HG02798 (cell line): ENCODE measurements at regions not wholly inside any gene's neighbourhood (a gene's known extent, or its start where the extent isn't known, plus 50 kb on each side); places are given as distances from the start of the nearest gene placed in this dataset.

Source experiments
- ATAC-seq: cut with Tn5 transposase; IDR thresholded peaks from one replicate; pipeline ENCODE4 v1.9.1; 2021; ENCODE audit warnings: mild to moderate bottlenecking; ENCODE audit not compliant: unreplicated experiment, poor library complexity

DNA sequence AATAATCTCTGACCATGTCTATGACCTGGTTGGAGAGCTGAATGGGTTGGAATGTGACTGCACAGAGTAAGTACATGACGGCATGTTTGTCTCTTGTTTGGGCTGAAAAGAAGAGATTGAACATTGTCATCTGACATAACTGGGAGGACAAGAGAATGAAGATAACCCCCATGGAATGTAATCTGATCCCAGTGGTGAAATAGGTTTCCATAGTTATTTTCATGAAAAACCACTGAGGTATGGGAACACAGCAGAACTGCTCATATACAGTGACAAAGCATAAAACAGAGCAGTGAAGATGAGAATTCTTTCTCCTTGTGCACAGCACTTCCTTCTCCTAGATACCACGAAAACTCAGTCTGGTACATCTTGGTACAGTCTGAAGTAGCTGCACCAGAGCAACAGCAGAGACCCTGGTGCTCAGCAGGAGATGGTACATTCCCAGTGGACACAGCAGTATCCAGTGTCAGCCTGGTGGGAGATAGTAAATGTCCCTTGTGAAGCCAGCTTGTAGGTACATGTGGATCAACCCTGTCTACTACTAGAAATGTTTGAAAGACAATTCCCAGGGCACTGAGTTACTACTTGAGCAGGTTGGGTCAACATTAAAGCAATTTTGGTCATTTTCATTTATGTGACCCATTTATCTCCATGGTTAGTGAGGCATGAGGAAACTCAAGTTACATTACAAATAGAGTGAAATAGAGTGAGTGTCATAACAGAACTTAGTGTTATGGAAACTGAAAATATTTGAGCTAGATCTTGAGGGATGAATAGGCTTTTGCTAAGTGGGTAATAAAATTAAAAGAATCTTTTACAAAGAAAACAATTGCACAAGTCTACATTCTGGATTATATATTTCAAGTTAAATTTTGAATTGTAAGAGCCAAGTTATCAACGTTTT lies 178.3 kb downstream of the SUCNR1 start:
- ATAC-seq: no peak

DNA sequence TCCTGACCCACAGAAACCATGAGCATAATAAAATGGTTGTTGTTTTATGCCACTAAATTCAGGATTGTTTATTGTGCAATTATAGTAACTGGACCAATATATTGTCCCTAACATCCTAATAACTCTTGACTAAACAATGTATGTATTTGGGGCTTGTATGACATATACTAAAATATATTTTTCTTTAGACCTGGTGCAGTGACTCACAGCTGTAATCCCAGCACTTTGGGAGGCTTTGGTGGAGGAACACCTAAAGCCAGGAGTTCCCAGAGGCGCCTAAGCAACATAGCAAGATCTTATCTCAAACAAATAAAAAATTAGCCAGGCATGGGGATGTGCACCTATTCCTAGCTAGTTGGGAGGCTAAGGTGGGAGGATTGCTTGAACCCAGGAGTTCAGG lies 180.4 kb downstream of the SUCNR1 start:
- ATAC-seq: no peak

DNA sequence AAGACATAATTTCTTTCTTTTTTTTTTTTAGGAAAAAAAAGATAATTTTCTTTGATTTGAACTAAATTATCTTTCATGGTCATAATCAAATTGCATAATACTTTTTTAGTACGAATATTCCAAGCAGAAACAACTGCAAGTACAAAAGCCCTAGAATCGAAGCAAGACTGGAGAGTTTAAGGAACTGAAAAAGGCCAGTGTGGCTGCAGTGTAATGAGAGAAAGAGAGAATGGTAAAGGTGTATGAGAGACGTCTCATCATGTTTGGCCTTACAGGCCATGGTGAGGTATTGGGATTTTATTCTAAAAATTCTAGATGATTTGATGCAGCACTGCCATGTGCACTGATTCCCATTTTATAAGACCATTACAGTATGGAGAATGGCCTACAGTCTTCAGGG lies 180.9 kb downstream of the SUCNR1 start:
- no peak for ATAC-seq

- no peak for ATAC-seq
Observed at GRCh38 chr3:152056073-152056472, 182.6 kb downstream of the SUCNR1 start.

- ATAC-seq: no peak
Observed at GRCh38 chr3:152056481-152056880, 183.0 kb downstream of the SUCNR1 start.

- ATAC-seq: no peak
Observed at GRCh38 chr3:152056987-152057386, 183.5 kb downstream of the SUCNR1 start.

DNA sequence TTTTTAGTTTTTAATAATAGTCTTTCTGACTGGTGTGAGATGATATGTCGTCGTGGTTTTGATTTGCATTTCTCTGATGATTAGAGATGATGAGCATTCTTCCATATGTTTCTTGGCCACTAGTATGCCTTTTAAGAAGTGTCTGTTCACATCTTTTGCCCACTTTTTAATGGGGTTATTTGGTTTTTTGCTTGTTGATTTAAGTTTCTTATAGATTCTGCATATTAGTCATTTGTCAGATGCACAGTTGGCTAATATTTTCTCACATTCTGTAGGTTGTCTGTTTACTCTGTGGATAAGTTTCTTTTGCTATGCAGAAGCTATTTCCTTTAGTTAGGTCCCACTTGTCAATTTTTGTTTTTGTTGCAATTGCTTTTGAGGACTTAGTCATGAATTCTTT lies 185.4 kb downstream of the SUCNR1 start:
- no peak for ATAC-seq

- ATAC-seq: no peak
Observed at GRCh38 chr3:152060701-152061100, 187.3 kb downstream of the SUCNR1 start.

GRCh38 chr3:152061296-152061695 lies 187.9 kb downstream of the SUCNR1 start:
- no peak for ATAC-seq

GRCh38 chr3:152069871-152070270 lies 196.4 kb downstream of the SUCNR1 start:
- no peak for ATAC-seq

GRCh38 chr3:152071315-152071714 lies 197.4 kb upstream of the MBNL1 start:
- no peak for ATAC-seq

GRCh38 chr3:152071924-152072323 lies 196.8 kb upstream of the MBNL1 start:
- no peak for ATAC-seq

DNA sequence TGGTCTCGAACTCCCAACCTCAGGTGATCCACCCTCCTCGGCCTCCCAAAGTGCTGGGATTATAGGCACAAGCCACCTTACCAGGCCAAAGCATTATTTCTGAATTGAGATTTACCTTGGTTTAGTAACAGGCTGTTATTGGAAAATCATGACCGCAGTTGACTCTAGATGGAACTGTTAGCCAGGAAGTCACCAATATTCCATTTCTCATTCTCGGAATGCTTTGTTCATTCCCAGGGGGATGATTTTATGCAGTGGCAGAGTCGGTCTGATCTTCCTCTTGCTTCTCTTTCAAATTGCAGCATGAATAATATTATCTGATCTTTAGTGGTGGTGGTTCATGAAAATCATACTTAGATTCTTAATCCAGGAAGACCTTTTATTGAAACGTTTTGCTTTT lies 195.5 kb upstream of the MBNL1 start:
- no peak for ATAC-seq

DNA sequence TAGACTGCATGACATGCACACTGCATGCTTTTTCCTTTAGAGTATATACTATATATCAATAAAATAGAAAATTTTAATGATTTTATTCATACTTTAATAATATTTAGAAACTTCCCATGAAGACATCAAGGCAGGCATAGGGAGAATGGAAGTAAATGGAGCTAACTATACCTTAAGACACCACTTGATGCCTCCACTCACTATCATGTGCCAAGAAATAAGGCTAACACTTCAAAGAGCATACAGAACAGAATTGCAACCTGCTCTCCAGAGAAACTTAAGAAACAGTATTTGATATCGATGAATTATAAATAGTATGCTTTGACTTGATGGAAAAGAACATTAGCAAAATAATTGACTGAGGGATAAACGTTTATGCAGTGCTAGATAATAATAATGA lies 192.6 kb upstream of the MBNL1 start:
- ATAC-seq: no peak

GRCh38 chr3:152079980-152080379 lies 188.7 kb upstream of the MBNL1 start:
- no peak for ATAC-seq

GRCh38 chr3:152083135-152083534 lies 185.6 kb upstream of the MBNL1 start:
- no peak for ATAC-seq

- ATAC-seq: no peak
Observed at GRCh38 chr3:152084441-152085158, 184.1 kb upstream of the MBNL1 start.

DNA sequence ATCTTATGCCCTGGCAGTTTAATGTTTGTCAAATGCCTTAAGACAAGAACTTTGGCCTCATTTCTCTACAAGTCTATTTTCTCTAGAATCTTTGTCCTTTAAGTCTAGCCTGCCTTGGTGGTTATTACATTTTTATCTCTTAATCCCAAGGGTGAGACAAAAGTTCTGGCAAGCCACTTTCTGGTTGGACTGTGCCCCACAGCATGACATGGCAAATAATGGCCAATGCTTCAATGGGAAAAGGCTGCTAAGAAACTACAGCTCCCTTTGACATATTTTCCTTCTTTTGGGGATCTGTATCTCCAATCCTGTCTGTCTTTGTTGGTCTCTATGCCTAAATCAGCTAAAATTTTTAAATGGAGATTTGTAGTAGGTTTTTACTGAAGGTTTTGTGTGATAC lies 181.6 kb upstream of the MBNL1 start:
- ATAC-seq: no peak

DNA sequence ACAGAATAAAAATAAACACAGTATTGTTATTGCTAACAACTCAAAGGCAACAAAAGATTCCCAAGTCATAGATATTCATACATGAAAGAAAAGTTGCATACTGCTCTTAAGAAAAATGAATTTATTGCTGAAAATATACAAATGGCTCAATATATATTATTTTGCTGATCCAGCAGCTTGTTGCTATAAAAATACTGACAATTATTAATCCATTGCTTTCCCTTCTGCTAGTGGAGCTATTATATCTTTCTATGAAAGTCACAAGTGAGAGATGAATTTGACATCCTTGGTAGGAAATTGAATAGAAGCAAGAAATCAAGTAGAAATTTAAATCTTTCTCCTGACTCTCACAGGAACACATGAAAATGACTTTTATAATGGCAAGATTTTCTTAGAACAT lies 179.2 kb upstream of the MBNL1 start:
- no peak for ATAC-seq

DNA sequence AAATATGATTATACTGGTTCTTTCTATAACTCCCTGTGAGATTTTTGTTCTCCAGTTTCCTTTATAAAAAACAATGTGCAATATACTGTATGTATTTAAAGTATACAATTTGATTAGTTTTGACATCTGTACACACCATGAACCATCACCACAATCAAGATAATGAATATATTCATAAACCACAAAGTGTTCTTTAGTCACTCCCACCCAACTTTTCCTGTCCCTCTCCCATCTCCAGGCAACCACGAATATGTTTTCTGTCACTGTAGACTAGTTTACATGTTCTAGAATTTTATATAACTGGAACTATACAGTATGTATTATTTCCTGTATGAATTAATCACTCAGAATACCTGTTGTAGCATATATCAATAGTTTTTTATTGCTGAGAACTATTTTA lies 177.0 kb upstream of the MBNL1 start:
- no peak for ATAC-seq

GRCh38 chr3:152093901-152094300 lies 174.8 kb upstream of the MBNL1 start:
- no peak for ATAC-seq

- no peak for ATAC-seq
Observed at GRCh38 chr3:152094406-152094805, 174.3 kb upstream of the MBNL1 start.
